MM.1S (cell line): ENCODE measurements at regions not wholly inside any gene's neighbourhood (a gene's known extent, or its start where the extent isn't known, plus 50 kb on each side); places are given as distances from the start of the nearest gene placed in this dataset.

Source experiments
- DNase-seq: peaks from one replicate; pipeline ENCODE4 v3.0.0-alpha.2; 2015
- H2AFZ ChIP-seq: fragments of 300-600 bp; sonication (generic); 2 replicates; pipeline ENCODE4 v1.6.0; 2016; ENCODE audit warnings: antibody characterized with exemption, low read length
- H3F3A ChIP-seq: fragments of 300-600 bp; sonication (generic); 2 replicates; pipeline ENCODE4 v1.6.1; 2016; ENCODE audit warnings: mild to moderate bottlenecking, antibody characterized with exemption, low read length, moderate library complexity, mixed read lengths; ENCODE audit not compliant: insufficient read depth
- H3K27ac ChIP-seq: fragments of 300-600 bp; sonication (generic); 2 replicates; pipeline ENCODE4 v1.5.1; 2016; ENCODE audit warnings: mild to moderate bottlenecking, low read length
- H3K27me3 ChIP-seq: fragments of 300-600 bp; sonication (generic); replicated peaks from 2 replicates; pipeline ENCODE4 v1.6.0; 2016; ENCODE audit warnings: low read length; ENCODE audit not compliant: insufficient read depth
- H3K36me3 ChIP-seq: fragments of 300-600 bp; sonication (generic); replicated peaks from 2 replicates; pipeline ENCODE4 v1.6.1; 2016; ENCODE audit warnings: mild to moderate bottlenecking, low read length, mixed read lengths; ENCODE audit not compliant: insufficient read depth
- H3K4me1 ChIP-seq: fragments of 300-600 bp; sonication (generic); 2 replicates; pipeline ENCODE4 v1.6.1; 2016; ENCODE audit warnings: low read length, mixed read lengths
- H3K4me2 ChIP-seq: fragments of 300-600 bp; sonication (generic); 2 replicates; pipeline ENCODE4 v1.6.0; 2016; ENCODE audit warnings: low read depth, low read length
- H3K4me3 ChIP-seq: fragments of 300-600 bp; sonication (generic); 2 replicates; pipeline ENCODE4 v1.5.1; 2016; ENCODE audit warnings: low read length, mixed read lengths
- H3K79me2 ChIP-seq: fragments of 300-600 bp; sonication (generic); 2 replicates; pipeline ENCODE4 v1.6.1; 2016; ENCODE audit warnings: mixed run types, low read length, mixed read lengths
- H3K9ac ChIP-seq: fragments of 300-600 bp; sonication (generic); 2 replicates; pipeline ENCODE4 v1.6.1; 2016; ENCODE audit warnings: low read length, mixed read lengths
- H3K9me2 ChIP-seq: fragments of 300-600 bp; sonication (generic); replicated peaks from 2 replicates; pipeline ENCODE4 v1.6.1; 2016; ENCODE audit warnings: mild to moderate bottlenecking, low read length, mixed read lengths; ENCODE audit not compliant: insufficient read depth
- H3K9me3 ChIP-seq: fragments of 300-600 bp; sonication (generic); replicated peaks from 2 replicates; pipeline ENCODE4 v1.6.1; 2016; ENCODE audit warnings: mild to moderate bottlenecking, low read length, mixed read lengths; ENCODE audit not compliant: insufficient read depth
- H4K20me1 ChIP-seq: fragments of 300-600 bp; sonication (generic); 2 replicates; pipeline ENCODE4 v1.6.1; 2016; ENCODE audit warnings: mild to moderate bottlenecking, low read length, moderate library complexity, mixed read lengths; ENCODE audit not compliant: insufficient read depth
- CTCF ChIP-seq: fragments of 300-600 bp; sonication (generic); IDR thresholded peaks from 2 replicates; pipeline ENCODE4 v1.5.1; 2016; ENCODE audit warnings: antibody characterized with exemption, low read length, mixed read lengths
- EZH2 ChIP-seq: fragments of 300-600 bp; sonication (generic); optimal IDR thresholded peaks from 2 replicates; pipeline ENCODE3; 2017; ENCODE audit warnings: low read depth, mild to moderate bottlenecking, antibody characterized with exemption, low read length, mixed read lengths
- EZH2phosphoT487 ChIP-seq: fragments of 300-600 bp; sonication (generic); IDR thresholded peaks from 2 replicates; pipeline ENCODE4 v1.6.1; 2018; ENCODE audit warnings: antibody characterized with exemption, low read length

GRCh38 chr12:87827638-87828264 is 201.4 kb downstream of the C12orf50 start:
- Histone ChIP-seq H2AFZ (no peak overlapping the region), H3K4me1 (no peaks in the 10 kb centered on the region), H4K20me1 (no peaks in the 10 kb centered on the region), H3K9me2 (no peaks in the 10 kb centered on the region), H3K27ac (no peak overlapping the region), H3K79me2 (no peaks in the 10 kb centered on the region), H3K36me3 (no peaks in the 10 kb centered on the region), H3K9me3 (no peaks in the 10 kb centered on the region), H3K9ac (no peak overlapping the region), H3K4me2 (no peak overlapping the region), H3K27me3 (no peaks in the 10 kb centered on the region), H3K4me3 (no peak overlapping the region), H3F3A (no peaks in the 10 kb centered on the region)
- DNase-seq, result no peak
- TF ChIP-seq EZH2 (no peak), CTCF (no peak), EZH2phosphoT487 (no peak)

DNA sequence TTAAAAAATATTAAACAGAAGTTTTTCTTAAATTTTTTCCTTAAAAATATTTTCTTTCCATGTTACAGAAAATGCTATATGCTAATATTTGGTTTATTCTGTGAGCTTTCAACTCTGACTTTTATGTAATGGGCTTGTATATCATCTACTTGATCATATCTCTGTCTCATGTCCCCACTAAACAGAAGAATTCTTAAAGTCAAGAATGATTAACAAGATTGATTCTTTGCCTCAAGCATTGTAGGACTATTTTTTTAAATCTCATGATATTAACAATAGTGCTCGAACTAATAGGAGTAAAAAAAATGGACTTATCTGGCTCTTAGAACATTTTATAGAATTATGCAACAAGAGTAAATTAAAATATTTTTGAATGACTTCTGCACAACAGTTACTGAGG is 206.3 kb downstream of the C12orf50 start:
- no peak for TF ChIP-seq CTCF
- no peak for TF ChIP-seq EZH2phosphoT487
- TF ChIP-seq EZH2, result no peak
- Histone ChIP-seq H3K9me2 (no peaks in the 10 kb centered on the region), H3K27me3 (no peaks in the 10 kb centered on the region), H3K9me3 (no peaks in the 10 kb centered on the region), H3F3A (no peaks in the 10 kb centered on the region), H3K4me1 (no peaks in the 10 kb centered on the region), H3K27ac (no peak overlapping the region), H4K20me1 (no peaks in the 10 kb centered on the region), H3K9ac (no peak overlapping the region), H3K36me3 (no peaks in the 10 kb centered on the region), H3K4me3 (no peak overlapping the region), H2AFZ (no peak overlapping the region), H3K4me2 (no peak overlapping the region), H3K79me2 (no peaks in the 10 kb centered on the region)
- no peak for DNase-seq

GRCh38 chr12:87820524-87821202 is 208.5 kb downstream of the C12orf50 start:
- Histone ChIP-seq H3K9me2 (no peaks in the 10 kb centered on the region), H2AFZ (no peak overlapping the region), H3K36me3 (no peaks in the 10 kb centered on the region), H3K27me3 (no peaks in the 10 kb centered on the region), H3K4me2 (no peak overlapping the region), H3K4me1 (no peaks in the 10 kb centered on the region), H3K79me2 (no peaks in the 10 kb centered on the region), H3K9ac (no peak overlapping the region), H3F3A (no peaks in the 10 kb centered on the region), H3K4me3 (no peak overlapping the region), H3K9me3 (no peaks in the 10 kb centered on the region), H3K27ac (no peak overlapping the region), H4K20me1 (no peaks in the 10 kb centered on the region)
- no peak for DNase-seq
- TF ChIP-seq CTCF (no peak), EZH2 (no peak), EZH2phosphoT487 (no peak)
